Vagina (tissue), 2 donors: ENCODE measurements at regions not wholly inside any gene's neighbourhood (a gene's known extent, or its start where the extent isn't known, plus 50 kb on each side); places are given as distances from the start of the nearest gene placed in this dataset.

Source experiments
- POLR2A ChIP-seq, 2 donors: fragments of 450-650 bp; IDR thresholded peaks; one replicate each; pipeline ENCODE4 v1.6.1; 2017; ENCODE audit warnings: antibody characterized with exemption in 2 of 2, mild to moderate bottlenecking in 2 of 2, moderate library complexity in 2 of 2
- TF ChIP-seq, protein P1 (sequence below), 3 experiments: fragments of 450-650 bp in 2 of 3; fragments of 200-600 bp in 1 of 3; sonication (generic) in 1 of 3; IDR thresholded peaks; one replicate each; pipeline ENCODE4 v1.5.1; 2017 to 2019; ENCODE audit warnings: antibody characterized with exemption in 3 of 3, mild to moderate bottlenecking in 2 of 3, moderate library complexity in 2 of 3

DNA sequence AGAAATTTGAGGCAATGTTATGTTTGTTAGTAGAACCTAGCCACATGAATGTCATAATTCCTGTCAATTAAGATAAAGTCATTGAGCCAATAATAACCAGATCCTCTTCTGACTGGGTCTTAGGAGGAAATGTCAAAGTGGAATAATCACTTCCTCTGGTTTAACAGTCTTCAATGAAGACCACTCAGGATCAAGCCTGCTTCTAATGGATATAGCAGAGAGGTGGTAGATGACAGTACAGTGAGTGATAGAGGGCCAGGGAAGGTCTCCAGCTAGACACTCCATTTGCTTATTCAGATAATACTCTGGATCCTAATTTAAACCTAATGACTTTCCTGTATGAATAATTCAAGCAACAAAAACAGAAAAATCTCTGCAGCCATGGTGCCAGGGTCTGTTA is 474.2 kb downstream of the DNAH5 start:
- TF ChIP-seq, protein P1, sequence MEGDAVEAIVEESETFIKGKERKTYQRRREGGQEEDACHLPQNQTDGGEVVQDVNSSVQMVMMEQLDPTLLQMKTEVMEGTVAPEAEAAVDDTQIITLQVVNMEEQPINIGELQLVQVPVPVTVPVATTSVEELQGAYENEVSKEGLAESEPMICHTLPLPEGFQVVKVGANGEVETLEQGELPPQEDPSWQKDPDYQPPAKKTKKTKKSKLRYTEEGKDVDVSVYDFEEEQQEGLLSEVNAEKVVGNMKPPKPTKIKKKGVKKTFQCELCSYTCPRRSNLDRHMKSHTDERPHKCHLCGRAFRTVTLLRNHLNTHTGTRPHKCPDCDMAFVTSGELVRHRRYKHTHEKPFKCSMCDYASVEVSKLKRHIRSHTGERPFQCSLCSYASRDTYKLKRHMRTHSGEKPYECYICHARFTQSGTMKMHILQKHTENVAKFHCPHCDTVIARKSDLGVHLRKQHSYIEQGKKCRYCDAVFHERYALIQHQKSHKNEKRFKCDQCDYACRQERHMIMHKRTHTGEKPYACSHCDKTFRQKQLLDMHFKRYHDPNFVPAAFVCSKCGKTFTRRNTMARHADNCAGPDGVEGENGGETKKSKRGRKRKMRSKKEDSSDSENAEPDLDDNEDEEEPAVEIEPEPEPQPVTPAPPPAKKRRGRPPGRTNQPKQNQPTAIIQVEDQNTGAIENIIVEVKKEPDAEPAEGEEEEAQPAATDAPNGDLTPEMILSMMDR (IDR thresholded peaks at IDR 0.05): no peak
- TF ChIP-seq POLR2A (IDR thresholded peaks at IDR 0.05): no peak
